ENCODE measurements at regions not wholly inside any gene's neighbourhood (a gene's known extent, or its start where the extent isn't known, plus 50 kb on each side); places are given as distances from the start of the nearest gene placed in this dataset.

- TF ChIP-seq CTCF (IDR thresholded peaks at IDR 0.05; ENCODE audit: poor library complexity, severe bottlenecking) = peak; percentile 64
- no peak for TF ChIP-seq POLR2AphosphoS5 (IDR thresholded peaks at IDR 0.05)
- TF ChIP-seq SMC3 (conservative IDR thresholded peaks at IDR 0.05; ENCODE audit: poor library complexity) = peak; percentile 75
- no peak for TF ChIP-seq EZH2 (IDR thresholded peaks at IDR 0.05; ENCODE audit: borderline replicate concordance, insufficient read depth, low read length, poor library complexity, severe bottlenecking)
- TF ChIP-seq RAD21 (conservative IDR thresholded peaks at IDR 0.05) = peak; percentile 72
- TF ChIP-seq EP300 (conservative IDR thresholded peaks at IDR 0.05; ENCODE audit: poor library complexity, severe bottlenecking) = no peak
- no peak for TF ChIP-seq TAF1 (IDR thresholded peaks at IDR 0.05; ENCODE audit: low read depth)
- TF ChIP-seq REST (IDR thresholded peaks at IDR 0.05; ENCODE audit: borderline replicate concordance) = no peak
Observed at GRCh38 chrX:10722851-10723250, 102.5 kb upstream of the MID1 start.

Data from neural cell (in vitro differentiated cells).